ENCODE measurements at regions not wholly inside any gene's neighbourhood (a gene's known extent, or its start where the extent isn't known, plus 50 kb on each side); places are given as distances from the start of the nearest gene placed in this dataset.
A peak's percentile ranks its signal among the peaks of the same experiment; 100 is the strongest.

DNA sequence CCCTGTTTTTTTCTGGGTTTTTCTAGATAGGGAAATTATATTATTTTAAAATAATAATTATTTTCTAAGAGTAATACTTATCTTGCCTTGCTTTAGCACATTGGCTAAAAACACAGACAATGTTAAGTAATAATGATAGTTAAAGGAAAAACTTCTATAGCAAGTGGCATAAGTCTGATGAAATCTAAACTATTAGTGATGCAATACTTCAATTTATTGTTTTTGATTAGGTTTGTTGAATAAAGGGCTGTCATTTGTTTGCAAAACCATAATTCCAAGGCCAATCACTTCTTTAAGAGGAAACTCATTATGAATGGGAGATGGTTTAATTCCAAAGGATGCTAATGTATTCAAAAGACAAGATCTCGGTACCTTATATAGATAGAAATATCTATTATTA, 293.8 kb upstream of the FBXL7 start:
- DNase-seq (ENCODE audit: low read depth): no peak

DNA sequence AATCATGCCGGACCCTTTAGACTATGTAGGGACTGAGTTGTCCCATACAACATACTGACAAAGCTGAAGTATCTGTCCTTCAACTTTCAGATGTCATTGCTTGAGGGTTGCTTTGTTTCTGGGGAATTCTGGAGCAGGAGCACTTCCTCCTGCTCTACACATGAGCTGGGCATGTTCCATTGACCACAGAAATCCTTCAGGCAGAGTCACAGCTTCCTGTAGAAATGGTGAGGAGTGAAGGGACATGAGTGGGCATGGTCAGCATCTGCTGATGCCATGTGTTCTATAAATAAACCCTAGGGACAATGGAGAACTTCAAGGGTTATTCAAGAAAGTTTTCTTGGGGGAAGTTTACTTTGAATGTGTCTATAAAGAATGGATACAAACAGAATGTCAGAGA, 296.6 kb upstream of the FBXL7 start:
- peak; percentile 20 for DNase-seq (ENCODE audit: low read depth)

DNA sequence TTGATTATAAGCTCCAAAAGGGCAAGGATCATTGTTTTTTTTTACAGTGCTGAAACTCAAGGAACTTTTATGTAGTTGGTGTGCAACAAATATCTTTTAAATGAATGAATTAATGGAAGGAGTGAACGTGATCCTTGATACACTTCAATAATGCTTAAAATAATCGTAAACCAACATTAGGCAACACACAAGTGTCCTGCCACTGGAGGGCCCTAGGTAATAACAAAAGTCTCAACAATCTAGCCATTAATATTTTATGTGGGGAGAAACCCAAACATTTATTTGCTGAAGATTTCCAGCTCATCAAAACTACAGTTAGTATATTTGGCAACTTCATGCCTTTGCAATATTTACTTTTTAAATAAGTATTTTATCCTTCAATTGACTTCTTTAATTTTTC, 309.0 kb upstream of the FBXL7 start:
- DNase-seq (ENCODE audit: low read depth): peak; percentile 1

DNA sequence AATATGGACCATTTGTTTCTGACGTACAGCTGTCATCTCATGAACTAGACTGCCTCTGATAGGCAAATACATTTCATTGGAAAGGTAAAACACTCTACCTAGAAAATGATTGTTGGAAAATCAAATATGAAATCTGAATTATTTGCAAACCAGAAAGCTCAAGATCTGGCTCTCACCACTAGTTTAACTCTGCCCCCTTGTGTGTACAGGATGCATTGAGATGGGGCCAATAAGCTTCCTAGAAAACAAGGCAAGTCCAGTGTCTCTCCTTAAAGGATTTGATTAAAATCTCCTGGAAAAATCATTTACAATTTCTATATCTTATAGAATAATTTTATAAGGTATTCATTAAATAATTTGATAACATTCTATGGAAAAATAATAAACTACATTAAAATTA, 311.9 kb upstream of the ANKH start:
- peak; percentile 7 for DNase-seq (ENCODE audit: low read depth)

DNA sequence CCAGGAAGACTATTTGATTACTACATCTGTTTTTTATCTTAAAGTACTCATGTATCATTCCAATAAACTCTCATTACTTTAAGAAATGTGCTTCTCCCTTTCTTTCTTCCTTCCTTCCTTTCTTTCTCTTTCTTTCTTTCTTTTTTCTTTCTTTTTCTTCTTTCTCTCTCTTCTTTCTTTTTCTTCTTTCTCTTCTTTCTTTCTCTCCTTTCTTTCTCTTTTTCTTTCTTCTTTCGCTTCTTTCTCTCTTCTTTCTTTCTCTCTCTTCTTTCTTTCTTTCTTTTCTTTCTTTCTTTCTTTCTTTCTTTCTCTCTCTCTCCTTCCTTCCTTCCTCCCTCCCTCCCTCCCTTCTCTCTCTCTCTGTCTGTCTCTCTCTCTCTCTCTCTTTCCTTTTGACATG, 298.6 kb upstream of the ANKH start:
- DNase-seq (ENCODE audit: low read depth): no peak

DNA sequence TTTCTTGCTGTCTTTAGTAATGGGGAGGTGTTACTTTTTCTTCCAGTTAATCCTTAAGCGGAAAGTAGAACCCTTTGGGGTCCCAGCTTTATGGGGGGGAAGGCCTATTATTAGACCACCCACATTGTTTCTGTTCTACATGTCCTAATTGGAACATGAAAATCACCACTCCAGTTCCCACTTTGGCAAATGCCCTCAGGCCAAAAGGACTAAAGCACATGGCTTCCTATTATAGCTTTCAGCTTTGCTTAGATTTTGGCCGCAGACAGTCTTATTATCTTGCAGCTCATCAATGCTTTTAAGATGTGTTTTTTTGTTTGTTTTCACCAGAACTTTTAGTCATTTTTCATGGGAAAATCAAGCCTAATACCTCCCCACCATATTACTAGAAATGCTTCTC, 296.8 kb upstream of the ANKH start:
- DNase-seq (ENCODE audit: low read depth): no peak

DNA sequence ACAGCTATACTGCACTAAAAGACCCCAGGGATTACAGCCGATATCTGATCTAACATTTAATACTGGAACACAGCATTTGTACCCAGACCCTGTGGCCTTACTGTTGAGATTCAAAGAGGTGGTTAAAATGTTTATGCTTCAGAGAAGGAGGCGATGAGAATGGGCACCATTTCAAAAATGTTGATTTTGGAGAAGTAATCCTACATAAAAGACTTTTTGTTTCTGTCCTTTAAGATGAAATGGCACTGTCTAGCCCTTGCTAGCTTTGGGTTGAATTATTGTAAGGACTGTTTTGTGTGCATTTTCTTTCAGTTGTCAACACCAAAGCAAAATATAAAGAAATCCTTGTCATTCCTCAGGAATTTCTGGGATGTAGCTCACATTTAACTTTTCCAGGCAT, 288.5 kb upstream of the ANKH start:
- DNase-seq (ENCODE audit: low read depth): no peak

DNA sequence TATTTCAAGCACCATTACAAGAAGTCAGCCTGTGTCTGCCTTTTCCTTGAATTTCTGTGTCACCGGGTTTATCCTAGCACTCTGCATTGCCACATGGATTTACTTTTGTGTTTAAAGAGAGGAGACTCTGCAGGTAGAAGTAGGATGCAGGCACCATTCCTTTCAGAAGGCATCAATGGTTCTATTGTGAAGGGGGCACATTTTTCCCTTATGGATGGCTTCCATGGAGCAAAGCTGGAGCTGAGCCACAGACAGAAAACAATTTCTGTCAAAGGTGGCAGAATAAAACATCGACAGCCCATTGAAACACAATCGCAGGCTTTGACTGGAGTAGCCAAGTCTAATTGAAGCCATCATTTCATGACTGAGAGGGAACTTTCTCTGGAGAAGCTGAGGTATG, 288.0 kb upstream of the ANKH start:
- DNase-seq (ENCODE audit: low read depth): no peak

DNA sequence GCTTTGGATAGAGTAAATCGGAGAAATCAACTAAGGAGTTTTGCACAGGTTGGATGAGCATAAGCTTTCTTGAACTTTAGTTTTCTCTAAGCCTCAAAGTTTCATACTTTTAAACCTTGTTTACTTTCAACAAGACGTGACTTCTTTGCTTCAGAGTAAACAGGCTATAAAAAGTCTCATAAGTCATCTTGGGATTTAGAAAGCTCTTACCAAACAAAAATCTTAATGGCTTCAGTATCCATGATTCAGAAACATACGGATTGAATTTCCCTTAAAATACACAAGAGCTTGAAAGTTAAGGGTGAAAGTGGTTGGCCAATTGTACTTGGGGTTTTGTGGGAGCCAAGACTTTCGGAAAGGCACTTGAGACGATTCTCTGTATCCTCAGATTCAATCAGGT, 270.9 kb upstream of the ANKH start:
- no peak for DNase-seq (ENCODE audit: low read depth)

DNA sequence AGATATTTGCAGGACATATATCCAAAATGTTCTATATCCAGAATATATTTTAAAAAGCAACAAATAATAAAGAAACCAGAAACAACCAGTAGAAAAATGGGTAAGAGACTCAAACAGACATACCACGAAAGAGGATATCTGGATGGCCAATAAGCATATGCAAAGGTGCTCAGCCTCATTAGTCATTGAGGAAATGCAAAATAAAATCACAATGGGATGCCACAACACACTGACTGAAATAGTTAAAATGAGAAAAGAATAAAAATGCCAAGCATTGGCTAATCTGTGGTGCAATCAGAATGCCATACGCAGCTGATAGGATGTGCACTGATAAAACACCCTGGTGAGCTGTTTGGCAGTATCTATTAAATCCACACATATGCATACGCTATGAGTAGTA, 265.8 kb upstream of the ANKH start:
- DNase-seq (ENCODE audit: low read depth): no peak

DNA sequence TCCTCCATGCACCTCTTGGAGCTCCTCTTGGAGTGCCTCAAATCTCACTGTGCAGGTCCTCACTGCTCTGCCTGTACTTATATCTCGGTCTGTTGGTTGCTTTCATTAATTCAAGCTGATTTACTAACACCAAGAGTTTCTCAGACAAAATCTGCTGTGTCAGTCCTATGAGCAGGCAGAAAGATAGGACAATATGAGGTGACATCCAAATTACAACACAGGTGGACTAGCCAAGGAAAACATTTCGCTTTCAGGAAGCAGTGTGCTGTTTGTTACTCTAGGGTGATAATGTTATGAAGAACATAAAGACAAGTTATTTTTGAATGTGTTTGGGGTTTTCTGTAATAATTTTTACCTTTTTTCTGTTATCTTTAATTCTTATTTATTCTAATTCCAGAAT, 264.1 kb upstream of the ANKH start:
- DNase-seq (ENCODE audit: low read depth): no peak

DNA sequence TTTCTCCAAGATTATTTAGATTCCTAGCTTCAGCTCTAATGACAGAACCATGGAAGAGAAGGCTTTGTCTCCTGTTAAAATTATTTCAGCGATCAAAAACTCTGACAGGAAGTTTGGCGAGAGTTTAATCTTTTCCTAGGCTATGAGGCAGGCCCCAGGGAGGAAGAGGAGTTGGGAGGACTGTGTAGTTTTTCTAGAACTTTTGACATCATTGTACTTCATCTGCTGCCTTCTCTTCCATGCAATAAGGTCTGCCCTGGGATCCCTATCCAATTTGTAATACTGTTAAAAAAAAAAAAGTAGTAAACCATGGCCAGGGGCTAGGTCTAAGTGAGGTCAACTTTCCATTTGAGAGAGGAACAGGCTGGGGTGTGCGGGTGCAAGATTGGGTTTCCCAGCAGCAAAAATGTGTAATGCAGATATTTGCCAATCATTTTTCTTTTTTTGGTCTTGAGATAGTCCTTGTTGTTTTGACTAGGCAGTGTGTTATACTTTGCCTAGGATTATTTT, 261.9 kb upstream of the ANKH start:
- DNase-seq (ENCODE audit: low read depth): no peak

DNA sequence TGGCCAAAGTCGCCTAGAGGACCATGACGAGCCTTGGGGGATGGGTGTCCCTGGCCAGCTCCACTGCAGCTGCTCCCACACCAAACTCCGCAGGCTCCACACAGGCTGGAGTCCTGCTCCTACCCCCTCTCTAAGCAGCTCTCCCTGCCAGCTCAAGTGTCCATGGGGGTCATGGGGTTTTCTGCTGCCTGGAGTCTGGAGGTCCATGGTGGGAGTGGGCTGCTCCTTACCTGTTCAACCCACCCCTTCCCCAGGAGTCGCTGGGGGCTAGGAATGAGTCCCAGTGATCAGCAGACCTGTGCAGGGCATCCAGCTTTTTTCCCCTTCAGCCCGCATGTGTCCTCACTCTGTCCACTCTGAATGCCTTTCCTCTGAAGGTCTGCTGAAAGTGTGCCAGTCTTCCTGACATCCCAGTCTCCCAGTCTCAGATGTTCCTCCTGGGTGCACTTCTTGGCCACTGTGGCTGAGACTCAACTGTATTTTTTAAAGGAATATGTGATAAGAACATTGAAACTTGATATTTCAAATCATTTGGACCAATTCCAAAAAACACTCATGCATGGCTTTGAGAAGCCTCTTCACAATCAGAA, 261.3 kb upstream of the ANKH start:
- DNase-seq (ENCODE audit: low read depth): no peak

DNA sequence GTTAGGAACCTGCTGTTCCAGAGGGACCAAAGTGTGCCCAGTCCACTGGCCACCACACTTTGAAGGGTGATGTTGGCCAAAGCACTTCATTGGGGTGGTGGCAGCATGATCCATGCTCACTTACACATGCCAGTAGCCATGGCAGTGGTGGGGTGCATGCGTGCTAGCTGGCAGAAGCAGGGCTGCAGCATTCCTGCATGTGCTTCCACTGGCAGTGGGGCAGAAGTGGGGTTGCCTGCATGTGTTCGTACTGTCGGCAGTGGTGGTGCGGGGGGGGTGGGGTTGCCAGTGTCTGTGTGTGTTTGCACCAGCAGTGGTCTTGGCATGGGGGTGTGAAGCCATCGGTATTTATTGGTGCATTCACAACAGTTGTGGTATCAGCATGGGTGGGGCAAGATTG, 260.3 kb upstream of the ANKH start:
- no peak for DNase-seq (ENCODE audit: low read depth)

DNA sequence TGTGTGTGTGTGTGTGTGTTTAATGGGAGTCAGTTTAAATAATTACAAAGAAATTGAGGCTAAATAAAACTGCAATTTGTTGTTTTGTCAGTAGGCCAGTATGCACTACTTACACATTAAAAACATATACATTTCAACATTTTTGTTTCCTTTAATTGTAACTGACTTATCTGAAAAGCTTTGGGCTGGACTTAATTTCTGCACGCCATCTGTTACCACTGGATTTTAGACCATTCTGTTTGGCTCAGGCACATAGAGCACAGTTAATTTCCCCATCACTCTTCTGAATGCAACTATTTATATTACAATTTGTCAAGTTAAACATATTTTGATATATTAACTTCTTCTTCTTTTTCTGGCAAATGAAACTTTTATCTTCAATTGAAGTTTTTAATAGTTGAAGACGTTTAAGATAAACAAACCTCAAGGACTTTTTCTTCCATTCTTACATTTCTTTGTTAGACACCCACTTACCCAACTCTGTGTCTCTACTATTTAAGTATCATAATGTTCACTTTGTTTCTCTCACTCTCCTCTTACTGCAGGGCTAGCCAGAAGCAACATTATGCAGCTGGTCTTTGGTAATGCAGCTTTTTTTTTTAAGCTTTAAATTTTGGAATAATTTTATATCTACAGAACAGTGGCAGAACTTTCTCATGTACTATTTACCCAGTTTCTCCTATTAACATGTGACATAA, 253.4 kb upstream of the ANKH start:
- no peak for DNase-seq (ENCODE audit: low read depth)

DNA sequence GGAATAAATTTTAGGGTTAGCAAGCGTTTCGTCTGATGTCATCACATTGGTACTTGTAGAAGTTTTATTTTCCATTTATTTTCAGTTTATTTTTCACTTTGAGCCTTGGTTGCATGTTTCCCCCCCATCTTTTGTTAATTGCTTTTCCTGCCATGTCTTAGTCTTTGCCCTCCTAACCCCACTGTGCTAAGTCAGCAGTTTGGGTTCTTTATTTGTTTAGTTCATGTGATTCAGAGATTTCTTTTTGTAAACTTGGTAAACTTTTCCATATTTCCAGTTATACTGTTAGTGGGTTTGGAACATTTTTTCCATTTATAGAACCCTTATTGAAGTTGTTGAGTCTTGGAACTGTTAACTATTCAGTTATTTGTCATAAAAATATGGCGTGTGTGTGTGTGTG, 252.9 kb upstream of the ANKH start:
- no peak for DNase-seq (ENCODE audit: low read depth)

DNA sequence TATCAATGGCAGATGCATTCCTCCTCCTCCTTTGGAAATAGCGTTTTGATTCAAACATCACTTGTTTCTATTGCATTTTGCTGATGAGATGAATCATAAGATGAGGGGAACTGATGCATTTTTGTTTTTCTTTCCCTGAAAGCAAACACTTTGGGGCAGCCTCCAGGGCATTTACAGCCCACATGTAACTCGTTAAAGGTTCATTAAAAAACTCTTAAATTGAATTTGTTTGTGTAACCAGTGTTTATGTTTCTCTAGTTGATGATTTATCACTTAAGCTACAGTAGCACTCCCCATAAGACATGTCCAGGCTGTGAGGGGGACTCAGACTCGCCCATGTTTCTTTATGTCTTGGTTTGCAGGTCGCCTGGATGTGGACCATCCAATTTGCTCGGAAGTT, 246.1 kb upstream of the ANKH start:
- no peak for DNase-seq (ENCODE audit: low read depth)

DNA sequence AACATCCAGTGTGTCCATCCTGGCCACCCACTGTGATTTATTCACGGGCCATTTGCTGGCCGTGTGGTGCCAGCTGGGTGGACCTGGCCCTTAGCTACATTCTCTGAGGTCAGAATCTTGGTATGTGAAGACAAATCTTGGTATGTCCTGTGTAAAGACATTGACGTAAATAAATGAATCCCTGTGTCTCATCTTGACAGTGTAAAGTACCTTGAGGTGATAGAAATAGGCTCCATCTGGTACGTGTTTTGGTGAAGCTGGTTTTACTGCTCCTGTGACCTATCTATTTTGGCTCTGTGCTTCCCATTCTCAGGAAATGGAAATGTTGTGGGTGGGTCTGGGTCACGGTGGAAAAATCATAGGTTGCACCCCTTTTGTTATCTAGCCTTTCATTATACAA, 245.4 kb upstream of the ANKH start:
- no peak for DNase-seq (ENCODE audit: low read depth)

DNA sequence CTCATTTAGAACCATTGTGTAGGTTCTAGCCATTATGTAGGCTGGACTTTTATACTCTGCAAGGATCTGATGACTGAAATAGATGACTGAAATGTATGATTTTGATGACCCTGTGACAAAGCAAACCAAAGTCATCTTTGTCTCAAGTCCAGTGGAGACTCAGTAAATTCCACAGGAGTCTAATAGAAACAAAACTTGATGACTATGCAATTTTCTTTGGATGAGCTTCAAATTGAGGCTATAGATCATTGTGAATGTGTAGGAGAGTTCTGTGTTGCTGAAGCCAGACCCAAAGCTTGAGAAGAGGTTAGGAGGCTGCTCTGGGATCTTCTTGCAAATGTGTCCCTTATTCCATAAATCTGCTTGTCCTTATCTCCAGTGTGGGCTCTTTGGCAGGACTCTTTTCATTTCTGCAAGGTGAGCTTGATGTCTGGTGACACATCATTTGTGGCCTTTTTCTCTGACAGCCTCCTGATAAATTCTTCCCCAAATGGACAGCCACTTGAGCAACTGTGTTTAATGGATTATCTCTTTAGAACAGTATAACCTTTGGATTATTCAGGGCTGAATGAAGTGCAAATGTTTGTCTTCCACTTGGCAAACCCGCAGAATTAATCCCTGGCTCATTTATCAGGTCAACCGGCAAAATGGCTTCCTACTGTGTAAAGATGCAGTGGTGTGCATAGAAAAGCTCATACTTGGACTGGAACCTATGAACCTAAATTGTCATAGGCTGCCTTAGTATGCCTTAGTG, 235.1 kb upstream of the ANKH start:
- DNase-seq (ENCODE audit: low read depth): no peak

DNA sequence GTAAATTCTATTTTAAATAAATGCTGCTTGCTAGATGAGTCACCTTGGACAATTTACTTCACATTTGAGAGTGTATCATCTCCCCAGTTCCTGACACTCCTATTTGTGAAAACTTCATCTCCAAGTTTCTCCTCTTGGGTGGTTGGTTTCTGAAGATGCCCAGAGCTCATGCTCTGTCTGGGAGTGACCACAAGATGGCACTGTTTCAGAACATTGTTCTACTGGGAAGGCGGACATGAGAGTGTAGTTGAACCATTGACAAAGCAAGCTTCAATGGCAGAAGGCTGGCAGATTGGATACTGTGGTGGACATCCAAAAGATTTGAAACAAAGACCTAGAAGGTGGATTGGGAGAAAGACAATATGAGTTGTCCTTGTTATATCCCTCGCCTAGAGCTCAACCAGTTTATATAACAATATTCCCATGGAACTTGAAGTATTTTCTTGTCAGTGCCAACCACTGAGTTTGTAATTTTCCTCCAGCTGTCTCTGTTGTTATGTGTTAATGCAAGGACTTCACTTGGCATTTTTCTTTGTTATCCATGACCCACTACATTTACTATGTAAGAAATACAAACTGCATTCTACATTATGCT, 234.3 kb upstream of the ANKH start:
- DNase-seq (ENCODE audit: low read depth): peak; percentile 57

DNA sequence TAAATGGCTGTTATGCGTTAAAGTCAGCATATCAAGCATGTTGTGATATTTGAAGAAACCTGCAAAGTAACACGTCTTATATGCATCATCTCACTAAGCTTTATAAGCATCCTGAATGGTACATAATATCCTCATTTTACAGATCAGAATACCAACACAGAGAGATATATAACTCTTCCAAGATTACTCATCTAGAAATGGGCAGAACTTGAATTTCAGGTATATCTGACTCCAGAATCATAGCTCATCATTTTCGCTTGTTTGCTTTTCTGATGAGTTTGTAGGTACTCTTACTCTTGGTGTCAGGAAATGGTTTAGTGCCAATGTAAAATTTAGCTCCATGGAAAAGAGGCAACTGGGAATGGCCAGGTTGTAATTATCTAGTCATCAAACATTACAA, 232.3 kb upstream of the ANKH start:
- no peak for DNase-seq (ENCODE audit: low read depth)

DNA sequence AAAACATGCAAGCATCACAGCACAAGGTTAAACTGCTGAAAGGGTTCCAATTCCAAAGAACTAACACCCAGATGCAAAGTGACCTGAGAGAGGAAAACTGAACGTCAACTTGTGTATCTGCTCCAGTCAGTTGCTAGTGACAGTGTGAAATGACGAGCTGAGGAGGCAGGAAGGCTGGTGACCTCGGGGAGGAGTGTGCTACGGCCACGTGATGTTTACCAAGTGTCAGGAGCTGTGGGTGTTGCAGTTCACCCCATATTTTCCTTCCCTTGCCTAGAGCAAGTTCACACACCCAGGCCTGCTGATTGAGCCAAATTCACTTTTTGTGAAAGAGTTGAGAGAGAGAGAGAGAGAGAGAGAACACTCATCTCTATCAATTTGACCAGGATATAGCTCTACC, 231.6 kb upstream of the ANKH start:
- DNase-seq (ENCODE audit: low read depth): no peak

DNA sequence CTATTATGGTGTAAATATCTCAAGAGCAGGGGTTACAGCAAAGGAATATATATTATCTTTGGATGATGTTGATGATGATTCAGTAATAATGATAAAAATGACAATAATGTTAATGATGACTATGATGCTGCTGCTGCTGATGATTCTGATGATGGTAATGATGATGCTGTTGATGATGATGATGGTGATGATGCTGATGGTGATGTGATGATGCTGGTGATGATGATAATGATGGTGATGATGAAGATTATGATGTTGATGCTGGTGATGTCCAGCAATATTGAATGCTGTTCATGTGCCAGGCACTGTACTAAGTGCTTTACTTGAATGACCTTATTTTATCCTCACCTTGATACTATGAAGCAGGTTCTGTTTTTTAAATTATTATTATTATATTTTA, 226.0 kb upstream of the ANKH start:
- no peak for DNase-seq (ENCODE audit: low read depth)
